Fibroblast of mammary gland (primary cell): ENCODE measurements at regions not wholly inside any gene's neighbourhood (a gene's known extent, or its start where the extent isn't known, plus 50 kb on each side); places are given as distances from the start of the nearest gene placed in this dataset.

ENCODE experiments used
- DNase-seq: peaks from one replicate; pipeline ENCODE4 v3.0.0-alpha.2; 2010; ENCODE audit warnings: low read depth
- H3K4me3 ChIP-seq: 2 replicates; pipeline ENCODE4 v1.5.1; 2011; ENCODE audit warnings: low read depth, mild to moderate bottlenecking, low read length, moderate library complexity; ENCODE audit not compliant: control insufficient read depth
- TF ChIP-seq, protein P1 (sequence below): conservative IDR thresholded peaks from 2 replicates; pipeline ENCODE4 v1.5.1; 2011; ENCODE audit warnings: low read depth, low read length, inconsistent platforms; ENCODE audit not compliant: control insufficient read depth, insufficient read depth

DNA sequence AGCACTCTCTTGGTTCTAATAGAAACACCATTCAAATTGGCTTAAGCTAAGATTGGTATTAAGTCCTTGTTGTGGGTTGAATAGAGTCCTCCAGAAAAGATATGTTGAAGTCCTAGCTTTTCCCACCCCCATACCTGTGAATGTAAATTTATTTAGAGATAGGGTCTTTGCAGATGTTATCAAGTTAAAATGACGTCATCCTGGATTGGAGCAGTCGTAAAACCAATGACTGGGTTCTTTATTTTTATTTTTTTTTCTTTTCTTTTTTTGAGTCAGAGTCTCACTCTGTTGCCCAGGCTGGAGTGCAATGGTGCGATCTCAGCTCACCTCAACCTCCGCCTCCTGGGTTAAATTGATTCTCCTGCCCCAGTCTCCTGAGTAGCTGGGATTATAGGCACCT, 658.6 kb upstream of the RBFOX1 start:
- TF ChIP-seq, protein P1, sequence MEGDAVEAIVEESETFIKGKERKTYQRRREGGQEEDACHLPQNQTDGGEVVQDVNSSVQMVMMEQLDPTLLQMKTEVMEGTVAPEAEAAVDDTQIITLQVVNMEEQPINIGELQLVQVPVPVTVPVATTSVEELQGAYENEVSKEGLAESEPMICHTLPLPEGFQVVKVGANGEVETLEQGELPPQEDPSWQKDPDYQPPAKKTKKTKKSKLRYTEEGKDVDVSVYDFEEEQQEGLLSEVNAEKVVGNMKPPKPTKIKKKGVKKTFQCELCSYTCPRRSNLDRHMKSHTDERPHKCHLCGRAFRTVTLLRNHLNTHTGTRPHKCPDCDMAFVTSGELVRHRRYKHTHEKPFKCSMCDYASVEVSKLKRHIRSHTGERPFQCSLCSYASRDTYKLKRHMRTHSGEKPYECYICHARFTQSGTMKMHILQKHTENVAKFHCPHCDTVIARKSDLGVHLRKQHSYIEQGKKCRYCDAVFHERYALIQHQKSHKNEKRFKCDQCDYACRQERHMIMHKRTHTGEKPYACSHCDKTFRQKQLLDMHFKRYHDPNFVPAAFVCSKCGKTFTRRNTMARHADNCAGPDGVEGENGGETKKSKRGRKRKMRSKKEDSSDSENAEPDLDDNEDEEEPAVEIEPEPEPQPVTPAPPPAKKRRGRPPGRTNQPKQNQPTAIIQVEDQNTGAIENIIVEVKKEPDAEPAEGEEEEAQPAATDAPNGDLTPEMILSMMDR = no peak
- no peak overlapping the region for H3K4me3 ChIP-seq
- no peak for DNase-seq

DNA sequence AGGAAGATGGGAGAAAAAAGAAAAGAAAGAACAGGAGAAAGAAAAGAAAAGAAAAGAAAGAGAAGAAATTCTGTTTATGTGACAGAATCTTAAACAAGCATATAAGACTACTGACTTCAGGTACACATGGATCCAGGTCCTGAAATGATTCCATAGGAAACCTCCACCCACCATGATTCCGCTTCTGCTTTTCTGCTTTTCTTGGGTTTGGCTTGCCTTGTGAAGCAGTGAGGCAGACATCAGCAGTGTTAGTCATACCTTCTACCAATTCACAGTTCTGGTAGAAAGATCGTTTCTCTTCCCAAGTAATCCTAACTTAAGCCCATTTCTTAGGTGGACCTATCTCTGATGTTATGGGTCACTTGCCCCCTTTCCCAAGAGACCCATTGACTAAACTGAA, 660.1 kb upstream of the RBFOX1 start:
- TF ChIP-seq, protein P1 = no peak
- DNase-seq = no peak
- H3K4me3 ChIP-seq = no peak overlapping the region

DNA sequence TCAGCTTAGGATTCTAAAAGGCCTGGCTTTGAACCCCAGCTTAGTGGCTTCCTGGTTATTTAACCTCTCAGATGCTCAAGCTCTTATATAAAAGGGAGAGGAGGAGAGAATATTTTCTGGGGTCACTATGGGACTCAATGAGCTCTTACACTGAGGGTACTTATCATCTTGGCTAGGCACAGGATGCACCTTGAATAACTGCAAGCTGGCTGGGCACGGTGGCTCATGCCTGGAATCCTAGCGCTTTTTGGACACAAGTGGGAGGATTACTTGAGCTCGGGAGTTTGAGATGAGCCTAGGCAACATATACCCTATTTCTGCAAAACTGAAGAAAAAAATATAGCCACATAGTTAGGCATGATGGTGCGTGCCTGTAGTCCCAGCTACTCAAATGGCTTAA, 665.3 kb upstream of the RBFOX1 start:
- TF ChIP-seq, protein P1 = no peak
- no peak overlapping the region for H3K4me3 ChIP-seq
- no peak for DNase-seq

DNA sequence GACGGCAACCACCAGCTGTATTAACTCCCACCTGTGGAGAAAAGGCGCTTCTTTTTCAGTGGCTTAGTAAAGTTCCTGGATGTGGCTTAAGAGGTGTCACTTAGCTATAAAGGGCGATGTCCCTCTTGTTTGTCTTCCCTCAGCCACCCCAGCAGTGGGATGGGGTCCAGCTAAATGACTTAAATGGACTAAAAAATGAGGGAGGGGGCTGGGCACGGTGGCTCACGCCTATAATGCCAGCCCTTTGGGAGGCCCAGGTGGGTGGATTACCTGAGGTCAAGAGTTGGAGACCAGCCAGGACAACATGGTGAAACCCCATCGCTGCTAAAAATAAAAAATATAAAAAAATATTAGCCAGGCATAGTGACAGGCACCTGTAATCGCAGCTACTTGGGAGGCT, 667.5 kb upstream of the RBFOX1 start:
- TF ChIP-seq, protein P1 = no peak
- H3K4me3 ChIP-seq = no peak overlapping the region
- DNase-seq = no peak

DNA sequence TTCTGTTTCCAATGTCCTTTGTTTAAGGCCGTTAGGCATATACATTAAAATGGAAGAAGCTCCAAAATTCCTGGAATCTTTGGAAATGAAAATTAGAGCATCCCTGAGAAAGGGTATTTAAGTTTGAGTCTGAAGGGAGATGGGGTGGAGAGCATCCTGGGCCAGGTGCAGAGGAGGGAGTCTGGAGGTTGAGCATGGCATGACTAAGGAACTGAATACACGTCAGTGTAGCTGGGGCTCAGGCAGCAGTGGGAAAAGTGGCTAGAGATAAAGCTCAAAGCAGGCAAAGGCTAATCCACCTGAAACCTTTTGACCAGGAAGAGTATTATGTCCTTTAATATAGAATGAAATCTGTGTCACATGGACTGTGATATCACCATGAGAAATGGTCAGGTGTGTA, 669.0 kb upstream of the RBFOX1 start:
- no peak overlapping the region for H3K4me3 ChIP-seq
- no peak for DNase-seq
- TF ChIP-seq, protein P1 = no peak

DNA sequence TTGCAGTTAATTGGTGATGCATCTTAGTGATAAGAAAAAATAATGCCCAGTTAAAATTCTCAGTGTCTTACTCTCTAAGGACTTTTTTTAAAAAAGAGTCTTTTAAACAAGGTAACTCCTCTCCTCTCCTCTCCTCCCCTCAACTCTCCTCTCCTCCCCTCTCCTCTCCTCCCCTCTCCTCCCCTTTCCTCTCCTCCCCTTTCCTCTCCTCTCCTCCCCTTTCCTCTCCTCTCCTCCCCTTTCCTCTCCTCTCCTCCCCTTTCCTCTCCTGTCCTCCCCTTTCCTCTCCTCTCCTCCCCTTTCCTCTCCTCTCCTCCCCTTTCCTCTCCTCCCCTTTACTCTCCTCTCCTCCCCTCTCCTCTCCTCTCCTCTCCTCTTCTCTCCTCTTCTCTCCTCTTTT, 675.9 kb upstream of the RBFOX1 start:
- DNase-seq = no peak
- no peak overlapping the region for H3K4me3 ChIP-seq
- TF ChIP-seq, protein P1 = no peak

DNA sequence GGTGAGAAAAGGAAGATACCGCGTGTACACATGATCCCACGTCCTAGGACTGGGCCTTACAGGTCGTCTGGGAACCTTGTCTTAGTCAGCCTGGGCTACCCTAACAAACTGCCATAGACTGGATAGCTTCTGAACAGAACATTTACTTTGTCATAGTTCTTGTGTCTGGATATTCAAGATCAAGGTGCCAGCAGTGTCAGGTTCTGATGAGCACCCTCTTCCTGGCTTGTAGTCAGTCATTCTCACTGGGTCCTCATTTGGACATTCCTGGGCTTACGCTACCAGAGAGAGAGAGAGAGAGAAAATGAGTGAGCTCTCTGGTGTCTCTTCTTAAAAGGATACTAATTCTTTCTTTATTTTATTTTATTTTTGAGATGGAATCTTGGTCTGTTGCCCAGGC, 685.8 kb upstream of the RBFOX1 start:
- TF ChIP-seq, protein P1 = no peak
- DNase-seq = no peak
- no peak overlapping the region for H3K4me3 ChIP-seq
